T-helper 2 cell (primary cell): ENCODE measurements at regions not wholly inside any gene's neighbourhood (a gene's known extent, or its start where the extent isn't known, plus 50 kb on each side); places are given as distances from the start of the nearest gene placed in this dataset.
A peak's percentile ranks its signal among the peaks of the same experiment; 100 is the strongest.

ENCODE experiments used
- DNase-seq, 5 experiments: peaks; one replicate each; pipeline versions ENCODE4 v3.0.0 to v3.0.0-alpha.2; 2012 to 2022

- DNase-seq = no peak
Measured at GRCh38 chr1:194296201-194296600, 1109.8 kb upstream of the B3GALT2 start.

- peak in 2 of 5 experiments; percentile 37 to 56 for DNase-seq
Measured at GRCh38 chr1:194295685-194296084, 1109.3 kb upstream of the B3GALT2 start.

GRCh38 chr1:194293851-194294405, 1107.5 kb upstream of the B3GALT2 start:
- no peak for DNase-seq

GRCh38 chr1:194292966-194293365, 1106.6 kb upstream of the B3GALT2 start:
- DNase-seq = no peak

GRCh38 chr1:194289569-194290266, 1103.3 kb upstream of the B3GALT2 start:
- peak in 4 of 5 experiments; percentile 10 to 65 (median 40) for DNase-seq

GRCh38 chr1:194288238-194288637, 1101.8 kb upstream of the B3GALT2 start:
- DNase-seq = no peak

- DNase-seq = no peak
Measured at GRCh38 chr1:194281376-194281775, 1095.0 kb upstream of the B3GALT2 start.

- DNase-seq = no peak
Measured at GRCh38 chr1:194280463-194280862, 1094.0 kb upstream of the B3GALT2 start.

GRCh38 chr1:194279975-194280374, 1093.6 kb upstream of the B3GALT2 start:
- DNase-seq = no peak

- no peak for DNase-seq
Measured at GRCh38 chr1:194277927-194278326, 1091.5 kb upstream of the B3GALT2 start.

GRCh38 chr1:194273660-194274059, 1087.2 kb upstream of the B3GALT2 start:
- DNase-seq = no peak

- no peak for DNase-seq
Measured at GRCh38 chr1:194268839-194269238, 1082.4 kb upstream of the B3GALT2 start.

GRCh38 chr1:194267021-194267420, 1080.6 kb upstream of the B3GALT2 start:
- no peak for DNase-seq

GRCh38 chr1:194256010-194256409, 1069.6 kb upstream of the B3GALT2 start:
- no peak for DNase-seq

- DNase-seq = no peak
Measured at GRCh38 chr1:194252199-194252598, 1065.8 kb upstream of the B3GALT2 start.

- DNase-seq = no peak
Measured at GRCh38 chr1:194241215-194241614, 1054.8 kb upstream of the B3GALT2 start.

GRCh38 chr1:194233069-194233468, 1046.7 kb upstream of the B3GALT2 start:
- no peak for DNase-seq

GRCh38 chr1:194230351-194231144, 1044.1 kb upstream of the B3GALT2 start:
- no peak for DNase-seq

- no peak for DNase-seq
Measured at GRCh38 chr1:194228427-194228826, 1042.0 kb upstream of the B3GALT2 start.

- no peak for DNase-seq
Measured at GRCh38 chr1:194227161-194227560, 1040.7 kb upstream of the B3GALT2 start.

GRCh38 chr1:194225821-194226220, 1039.4 kb upstream of the B3GALT2 start:
- peak in 2 of 5 experiments; percentile 31 to 41 for DNase-seq

GRCh38 chr1:194223596-194223995, 1037.2 kb upstream of the B3GALT2 start:
- DNase-seq = no peak

- DNase-seq = no peak
Measured at GRCh38 chr1:194215448-194215847, 1029.0 kb upstream of the B3GALT2 start.

- DNase-seq = no peak
Measured at GRCh38 chr1:194214735-194215134, 1028.3 kb upstream of the B3GALT2 start.
